SK-N-SH (cell line): ENCODE measurements at regions not wholly inside any gene's neighbourhood (a gene's known extent, or its start where the extent isn't known, plus 50 kb on each side); places are given as distances from the start of the nearest gene placed in this dataset.

Experiments used
- CTCF ChIA-PET: fragments of 300-600, 350-600 bp; formaldehyde crosslinking; extraction: SDS; loops from one replicate; lab custom pipeline; 2021; lab: Yijun Ruan, JAX
- POLR2A ChIA-PET: fragments of 350-600 bp; sonication (Branson Sonifier 250); formaldehyde crosslinking; extraction: SDS; loops from one replicate; lab custom pipeline; 2020; ENCODE audit warnings: antibody characterized with exemption, inconsistent platforms; lab: Yijun Ruan, JAX
- DNase-seq: peaks from one replicate; pipeline ENCODE4 v3.0.0; 2012
- H2AFZ ChIP-seq: fragments of 200-600 bp; sonication (generic); 2 replicates; pipeline ENCODE4 v1.8.1; 2016; ENCODE audit warnings: antibody characterized with exemption, mild to moderate bottlenecking, low read depth
- H3F3A ChIP-seq: fragments of 200-600 bp; sonication (generic); replicated peaks from 2 replicates; pipeline ENCODE3; 2016; ENCODE audit warnings: antibody characterized with exemption, mild to moderate bottlenecking; ENCODE audit not compliant: insufficient read depth
- H3K27ac ChIP-seq, 2 experiments: fragments of 200-500 bp in 1 of 2; fragments of 200-600 bp in 1 of 2; sonication (Bioruptor generic) in 1 of 2; sonication (generic), shearing (Covaris generic) in 1 of 2; 2 replicates each; pipeline versions ENCODE4 v1.5.1 to v1.6.1; 2014 to 2016; ENCODE audit warnings: low read depth in 2 of 2, inconsistent platforms in 1 of 2, low read length in 1 of 2, mild to moderate bottlenecking in 1 of 2, mixed read lengths in 1 of 2
- H3K27me3 ChIP-seq: fragments of 200-600 bp; sonication (generic), shearing (Covaris generic); 2 replicates; pipeline ENCODE4 v1.6.1; 2016; ENCODE audit warnings: mixed run types; ENCODE audit not compliant: insufficient read depth
- H3K36me3 ChIP-seq, 2 experiments: fragments of 200-500 bp in 1 of 2; fragments of 200-600 bp in 1 of 2; sonication (Bioruptor generic) in 1 of 2; sonication (generic) in 1 of 2; replicated peaks in 1 of 2; 2 replicates each; pipeline versions ENCODE3 to v1.5.1; 2014 to 2016; ENCODE audit warnings: low read length in 1 of 2, mild to moderate bottlenecking in 1 of 2; ENCODE audit not compliant: insufficient read depth in 2 of 2, control insufficient read depth in 1 of 2
- H3K4me1 ChIP-seq, 2 experiments: fragments of 200-500 bp in 1 of 2; fragments of 200-600 bp in 1 of 2; sonication (Bioruptor generic) in 1 of 2; sonication (generic), shearing (Covaris generic) in 1 of 2; 2 replicates each; pipeline versions ENCODE4 v1.5.1 to v1.6.1; 2014 to 2016; ENCODE audit warnings: low read depth in 1 of 2, low read length in 1 of 2, mixed run types in 1 of 2; ENCODE audit not compliant: insufficient read depth in 2 of 2, control insufficient read depth in 1 of 2
- H3K4me2 ChIP-seq: fragments of 200-600 bp; sonication (generic), shearing (Covaris generic); 2 replicates; pipeline ENCODE4 v1.6.1; 2017; ENCODE audit warnings: mixed run types
- H3K4me3 ChIP-seq, 2 experiments: fragments of 200-500 bp in 1 of 2; fragments of 200-600 bp in 1 of 2; sonication (Bioruptor generic) in 1 of 2; sonication (generic), shearing (Covaris generic) in 1 of 2; 2 replicates each; pipeline versions ENCODE4 v1.5.1 to v1.8.1; 2014 to 2016; ENCODE audit warnings: low read depth in 2 of 2, inconsistent platforms in 1 of 2, low read length in 1 of 2, mild to moderate bottlenecking in 1 of 2, mixed read lengths in 1 of 2, moderate library complexity in 1 of 2
- H3K79me2 ChIP-seq: fragments of 200-600 bp; sonication (generic); 2 replicates; pipeline ENCODE4 v1.8.1; 2017; ENCODE audit warnings: mild to moderate bottlenecking; ENCODE audit not compliant: insufficient read depth
- H3K9ac ChIP-seq: fragments of 200-600 bp; sonication (generic); 2 replicates; pipeline ENCODE4 v1.6.1; 2017; ENCODE audit warnings: mixed run types
- H3K9me2 ChIP-seq: fragments of 200-600 bp; sonication (generic); 2 replicates; pipeline ENCODE4 v1.6.1; 2017; ENCODE audit warnings: mixed run types
- H3K9me3 ChIP-seq: fragments of 200-600 bp; sonication (generic); 2 replicates; pipeline ENCODE4 v1.6.1; 2017; ENCODE audit warnings: mixed run types, mild to moderate bottlenecking, moderate library complexity
- H4K20me1 ChIP-seq: fragments of 200-600 bp; sonication (generic); 2 replicates; pipeline ENCODE4 v1.6.1; 2017; ENCODE audit warnings: mild to moderate bottlenecking, mixed run types; ENCODE audit not compliant: insufficient read depth
- EP300 ChIP-seq, 2 experiments: IDR thresholded peaks; 2 replicates each; pipeline versions ENCODE4 v1.4.0 to v1.6.1; 2012; ENCODE audit warnings: borderline replicate concordance in 1 of 2, low read depth in 1 of 2, low read length in 1 of 2
- FOSL2 ChIP-seq: IDR thresholded peaks from 2 replicates; pipeline ENCODE4 v1.4.0; 2012; ENCODE audit warnings: low read depth, mild to moderate bottlenecking, moderate library complexity, borderline replicate concordance
- FOXJ3 ChIP-seq: sonication (generic); formaldehyde crosslinking; IDR thresholded peaks from 2 replicates; pipeline ENCODE4 v1.5.1; 2020; ENCODE audit warnings: mild to moderate bottlenecking, missing genetic modification reagents
- FOXM1 ChIP-seq: IDR thresholded peaks from 2 replicates; pipeline ENCODE4 v1.4.0; 2012; ENCODE audit warnings: low read depth, mild to moderate bottlenecking
- MEF2A ChIP-seq: IDR thresholded peaks from 2 replicates; pipeline ENCODE4 v1.4.0; 2012; ENCODE audit warnings: low read depth, borderline replicate concordance
- NFIC ChIP-seq: IDR thresholded peaks from 2 replicates; pipeline ENCODE4 v1.4.0; 2012; ENCODE audit warnings: borderline replicate concordance
- NRF1 ChIP-seq: IDR thresholded peaks from 2 replicates; pipeline ENCODE4 v1.6.1; 2012; ENCODE audit warnings: low read depth, mild to moderate bottlenecking, low read length
- PBX3 ChIP-seq: IDR thresholded peaks from 2 replicates; pipeline ENCODE4; 2012
- POLR2AphosphoS5 ChIP-seq: IDR thresholded peaks from 2 replicates; pipeline ENCODE4 v1.6.1; 2012; ENCODE audit warnings: low read depth, low read length
- RAD21 ChIP-seq: IDR thresholded peaks from 2 replicates; pipeline ENCODE4 v1.6.1; 2012; ENCODE audit warnings: mild to moderate bottlenecking, low read length
- RFX5 ChIP-seq: IDR thresholded peaks from 2 replicates; pipeline ENCODE4 v1.6.1; 2012; ENCODE audit warnings: mild to moderate bottlenecking, improper control_type of control experiment, low read length
- RXRA ChIP-seq: IDR thresholded peaks from 2 replicates; pipeline ENCODE4 v1.4.0; 2012; ENCODE audit warnings: low read depth, mild to moderate bottlenecking, borderline replicate concordance
- SIN3A ChIP-seq: IDR thresholded peaks from 2 replicates; pipeline ENCODE4 v1.6.1; 2012; ENCODE audit warnings: low read depth, mild to moderate bottlenecking, low read length, moderate library complexity, borderline replicate concordance
- TAF1 ChIP-seq: IDR thresholded peaks from 2 replicates; pipeline ENCODE4 v1.6.1; 2012; ENCODE audit warnings: low read depth, mild to moderate bottlenecking, low read length, moderate library complexity, borderline replicate concordance
- USF1 ChIP-seq: IDR thresholded peaks from 2 replicates; pipeline ENCODE4 v1.4.0; 2012; ENCODE audit warnings: low read depth, borderline replicate concordance
- USF2 ChIP-seq: fragments of 150-350 bp; IDR thresholded peaks from 2 replicates; pipeline ENCODE4 v1.6.1; 2017; ENCODE audit warnings: antibody characterized with exemption, low read length, low read depth, borderline replicate concordance
- WGBS: methylation state at CpG from one replicate; pipeline ENCODE4 v1.1.6; 2017; ENCODE audit warnings: low lambda C conversion rate; 5-methylcytosine and 5-hydroxymethylcytosine counted together
- TF ChIP-seq, protein P1 (sequence below): IDR thresholded peaks from 2 replicates; pipeline ENCODE4 v1.4.0; 2012; ENCODE audit warnings: low read depth

DNA sequence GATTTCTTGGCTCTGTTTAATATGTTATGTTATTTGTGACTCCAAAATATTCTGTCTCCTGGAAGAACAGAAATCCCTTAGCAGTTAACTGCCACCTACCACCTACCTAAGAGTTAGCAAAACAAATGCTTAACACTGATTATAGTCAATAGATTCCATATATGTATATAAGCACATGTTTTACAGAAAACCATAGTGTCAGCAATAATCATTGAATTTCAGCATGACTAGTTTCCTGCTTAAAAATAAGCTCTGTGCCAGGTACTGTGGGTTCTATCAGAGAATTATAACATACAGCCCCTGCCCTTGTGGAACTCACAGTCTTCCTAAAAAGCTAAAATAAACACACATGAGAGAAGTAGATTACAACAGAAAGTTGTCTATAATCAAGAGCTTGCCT, 561.9 kb upstream of the CAMK1G start (continued):
- no peak for TF ChIP-seq SIN3A
- no peak for TF ChIP-seq USF1
- TF ChIP-seq, all 33 proteins: peak for 0

- Histone ChIP-seq H3K4me3 (no peak overlapping the region), H3K79me2 (no peaks in the 10 kb centered on the region), H4K20me1 (no peaks in the 10 kb centered on the region), H3K4me2 (no peak overlapping the region), H3F3A (no peaks in the 10 kb centered on the region), H3K9me3 (no peaks in the 10 kb centered on the region), H3K9ac (no peak overlapping the region), H3K27me3 (no peaks in the 10 kb centered on the region), H3K9me2 (no peaks in the 10 kb centered on the region), H3K27ac (no peak overlapping the region), H3K36me3 (no peaks in the 10 kb centered on the region), H2AFZ (no peak overlapping the region), H3K4me1 (no peaks in the 10 kb centered on the region; a peak in 1 of 4 replicates)
- 51% methylated on average over 2 of the region's 2 CpGs for WGBS
- no peak for DNase-seq
- POLR2A ChIA-PET, result no interaction called here
- TF ChIP-seq RXRA (no peak), PBX3 (no peak), RAD21 (no peak), POLR2AphosphoS5 (no peak), TAF1 (no peak), FOXJ3 (CRISPR knock-in tag) (no peak), NRF1 (no peak), EP300 (IDR thresholded peaks at IDR 0.05; ENCODE audit: borderline replicate concordance in 1 of 2, low read depth in 1 of 2, low read length in 1 of 2) (no peak), FOXM1 (no peak), RFX5 (no peak), USF1 (no peak), USF2 (no peak), NFIC (no peak), MEF2A (no peak), FOSL2 (no peak)
- TF ChIP-seq, protein P1, sequence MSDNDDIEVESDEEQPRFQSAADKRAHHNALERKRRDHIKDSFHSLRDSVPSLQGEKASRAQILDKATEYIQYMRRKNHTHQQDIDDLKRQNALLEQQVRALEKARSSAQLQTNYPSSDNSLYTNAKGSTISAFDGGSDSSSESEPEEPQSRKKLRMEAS, result no peak
- CTCF ChIA-PET, result no interaction called here
These were observed 559.7 kb upstream of the CAMK1G start for GRCh38 chr1:209023790-209024189.
